ENCODE measurements at regions not wholly inside any gene's neighbourhood (a gene's known extent, or its start where the extent isn't known, plus 50 kb on each side); places are given as distances from the start of the nearest gene placed in this dataset.

- DNase-seq: no peak
- no peaks in the 10 kb centered on the region for H3K4me1 Mint-ChIP-seq (ENCODE audit: low read depth)
- H3K27me3 Mint-ChIP-seq (ENCODE audit: low read depth): no peaks in the 10 kb centered on the region
- ATAC-seq: no peak
- H3K36me3 Mint-ChIP-seq (ENCODE audit: insufficient read depth): no peaks in the 10 kb centered on the region
- no peak overlapping the region for H3K4me3 Mint-ChIP-seq
- peaks cover 6% of the 10 kb centered on the region for H3K9me3 Mint-ChIP-seq
Measured at GRCh38 chr3:94564247-94564646, 501.4 kb downstream of the NSUN3 start.

- H3K4me1 Mint-ChIP-seq (ENCODE audit: low read depth): no peaks in the 10 kb centered on the region
- H3K27me3 Mint-ChIP-seq (ENCODE audit: low read depth): no peaks in the 10 kb centered on the region
- H3K4me3 Mint-ChIP-seq: no peak overlapping the region
- H3K9me3 Mint-ChIP-seq: peaks cover 11% of the 10 kb centered on the region
- H3K36me3 Mint-ChIP-seq (ENCODE audit: insufficient read depth): no peaks in the 10 kb centered on the region
- no peak for DNase-seq
- ATAC-seq: no peak
Measured at GRCh38 chr3:94568041-94568440, 505.2 kb downstream of the NSUN3 start.

GRCh38 chr3:94573337-94573736 is 510.5 kb downstream of the NSUN3 start:
- ATAC-seq (no peak), DNase-seq (no peak)
- Mint-ChIP-seq H3K27me3 (ENCODE audit: low read depth) (no peaks in the 10 kb centered on the region), H3K4me1 (ENCODE audit: low read depth) (no peaks in the 10 kb centered on the region), H3K4me3 (no peak overlapping the region), H3K36me3 (ENCODE audit: insufficient read depth) (no peaks in the 10 kb centered on the region), H3K9me3 (peaks cover 16% of the 10 kb centered on the region)

GRCh38 chr3:94587291-94587690 is 524.4 kb downstream of the NSUN3 start:
- ATAC-seq (no peak), DNase-seq (no peak)
- Mint-ChIP-seq H3K4me1 (ENCODE audit: low read depth) (no peaks in the 10 kb centered on the region), H3K9me3 (peaks cover 14% of the 10 kb centered on the region), H3K27me3 (ENCODE audit: low read depth) (no peaks in the 10 kb centered on the region), H3K36me3 (ENCODE audit: insufficient read depth) (no peaks in the 10 kb centered on the region), H3K4me3 (no peak overlapping the region)

- Mint-ChIP-seq H3K4me3 (no peak overlapping the region), H3K27me3 (ENCODE audit: low read depth) (no peaks in the 10 kb centered on the region), H3K9me3 (peaks cover 4% of the 10 kb centered on the region), H3K36me3 (ENCODE audit: insufficient read depth) (no peaks in the 10 kb centered on the region), H3K4me1 (ENCODE audit: low read depth) (no peaks in the 10 kb centered on the region)
- ATAC-seq (no peak), DNase-seq (no peak)
Measured at GRCh38 chr3:94593526-94594150, 530.8 kb downstream of the NSUN3 start.

- no peaks in the 10 kb centered on the region for H3K36me3 Mint-ChIP-seq (ENCODE audit: insufficient read depth)
- no peak for ATAC-seq
- H3K4me3 Mint-ChIP-seq: no peak overlapping the region
- no peak for DNase-seq
- H3K4me1 Mint-ChIP-seq (ENCODE audit: low read depth): no peaks in the 10 kb centered on the region
- H3K27me3 Mint-ChIP-seq (ENCODE audit: low read depth): no peaks in the 10 kb centered on the region
- peaks cover 9% of the 10 kb centered on the region for H3K9me3 Mint-ChIP-seq
Measured at GRCh38 chr3:94596141-94596540, 533.3 kb downstream of the NSUN3 start.

- H3K4me1 Mint-ChIP-seq (ENCODE audit: low read depth): no peaks in the 10 kb centered on the region
- H3K9me3 Mint-ChIP-seq: peaks cover 9% of the 10 kb centered on the region
- H3K36me3 Mint-ChIP-seq (ENCODE audit: insufficient read depth): no peaks in the 10 kb centered on the region
- H3K4me3 Mint-ChIP-seq: no peak overlapping the region
- DNase-seq: no peak
- no peaks in the 10 kb centered on the region for H3K27me3 Mint-ChIP-seq (ENCODE audit: low read depth)
- no peak for ATAC-seq
Measured at GRCh38 chr3:94596887-94597566, 534.2 kb downstream of the NSUN3 start.

GRCh38 chr3:94607778-94608177 is 544.9 kb downstream of the NSUN3 start:
- DNase-seq: no peak
- H3K4me1 Mint-ChIP-seq (ENCODE audit: low read depth): no peaks in the 10 kb centered on the region
- H3K36me3 Mint-ChIP-seq (ENCODE audit: insufficient read depth): no peaks in the 10 kb centered on the region
- H3K9me3 Mint-ChIP-seq: peaks cover 3% of the 10 kb centered on the region
- no peak for ATAC-seq
- H3K4me3 Mint-ChIP-seq: no peak overlapping the region
- H3K27me3 Mint-ChIP-seq (ENCODE audit: low read depth): no peaks in the 10 kb centered on the region

GRCh38 chr3:94609908-94610307 is 547.0 kb downstream of the NSUN3 start:
- H3K4me1 Mint-ChIP-seq (ENCODE audit: low read depth): no peaks in the 10 kb centered on the region
- no peak for ATAC-seq
- H3K4me3 Mint-ChIP-seq: no peak overlapping the region
- no peaks in the 10 kb centered on the region for H3K36me3 Mint-ChIP-seq (ENCODE audit: insufficient read depth)
- DNase-seq: no peak
- H3K27me3 Mint-ChIP-seq (ENCODE audit: low read depth): no peaks in the 10 kb centered on the region
- H3K9me3 Mint-ChIP-seq: peaks cover 3% of the 10 kb centered on the region

- Mint-ChIP-seq H3K4me1 (ENCODE audit: low read depth) (no peaks in the 10 kb centered on the region), H3K36me3 (ENCODE audit: insufficient read depth) (no peaks in the 10 kb centered on the region), H3K27me3 (ENCODE audit: low read depth) (no peaks in the 10 kb centered on the region), H3K4me3 (no peak overlapping the region), H3K9me3 (peaks cover 3% of the 10 kb centered on the region)
- DNase-seq (no peak), ATAC-seq (no peak)
Measured at GRCh38 chr3:94611596-94611995, 548.7 kb downstream of the NSUN3 start.

- H3K36me3 Mint-ChIP-seq (ENCODE audit: insufficient read depth): no peaks in the 10 kb centered on the region
- ATAC-seq: no peak
Measured at GRCh38 chr3:94612631-94613030, 549.8 kb downstream of the NSUN3 start.

GRCh38 chr3:94614192-94614591 is 551.3 kb downstream of the NSUN3 start:
- H3K4me3 Mint-ChIP-seq: no peak overlapping the region
- peaks cover 7% of the 10 kb centered on the region for H3K9me3 Mint-ChIP-seq
- H3K4me1 Mint-ChIP-seq (ENCODE audit: low read depth): no peaks in the 10 kb centered on the region
- H3K36me3 Mint-ChIP-seq (ENCODE audit: insufficient read depth): no peaks in the 10 kb centered on the region
- ATAC-seq (no peak), DNase-seq (no peak)
- no peaks in the 10 kb centered on the region for H3K27me3 Mint-ChIP-seq (ENCODE audit: low read depth)

More at GRCh38 chr3:94612631-94613030, 549.8 kb downstream of the NSUN3 start:
- Mint-ChIP-seq H3K4me3 (no peak overlapping the region), H3K4me1 (ENCODE audit: low read depth) (no peaks in the 10 kb centered on the region), H3K9me3 (peaks cover 7% of the 10 kb centered on the region), H3K27me3 (ENCODE audit: low read depth) (no peaks in the 10 kb centered on the region)
- DNase-seq: no peak

GRCh38 chr3:94615275-94616065 is 552.6 kb downstream of the NSUN3 start:
- no peak for ATAC-seq
- no peaks in the 10 kb centered on the region for H3K27me3 Mint-ChIP-seq (ENCODE audit: low read depth)
- H3K4me3 Mint-ChIP-seq: no peak overlapping the region
- no peaks in the 10 kb centered on the region for H3K36me3 Mint-ChIP-seq (ENCODE audit: insufficient read depth)
- no peaks in the 10 kb centered on the region for H3K4me1 Mint-ChIP-seq (ENCODE audit: low read depth)
- peaks cover 7% of the 10 kb centered on the region for H3K9me3 Mint-ChIP-seq
- DNase-seq: no peak

- ATAC-seq (no peak), DNase-seq (no peak)
- no peaks in the 10 kb centered on the region for H3K4me1 Mint-ChIP-seq (ENCODE audit: low read depth)
- no peak overlapping the region for H3K4me3 Mint-ChIP-seq
- no peaks in the 10 kb centered on the region for H3K36me3 Mint-ChIP-seq (ENCODE audit: insufficient read depth)
- H3K9me3 Mint-ChIP-seq: peaks cover 7% of the 10 kb centered on the region
- no peaks in the 10 kb centered on the region for H3K27me3 Mint-ChIP-seq (ENCODE audit: low read depth)
Measured at GRCh38 chr3:94616833-94617232, 554.0 kb downstream of the NSUN3 start.

GRCh38 chr3:94617312-94617711 is 554.5 kb downstream of the NSUN3 start:
- Mint-ChIP-seq H3K9me3 (peaks cover 4% of the 10 kb centered on the region), H3K4me3 (no peak overlapping the region), H3K4me1 (ENCODE audit: low read depth) (no peaks in the 10 kb centered on the region), H3K27me3 (ENCODE audit: low read depth) (no peaks in the 10 kb centered on the region), H3K36me3 (ENCODE audit: insufficient read depth) (no peaks in the 10 kb centered on the region)
- ATAC-seq (no peak), DNase-seq (no peak)
